CD14-positive monocyte (primary cell): ENCODE measurements at regions not wholly inside any gene's neighbourhood (a gene's known extent, or its start where the extent isn't known, plus 50 kb on each side); places are given as distances from the start of the nearest gene placed in this dataset. TPM values are rescaled to one million over a fixed set of nuclear protein-coding genes. Genes with fewer than 3 reads are reported as not detected.

ENCODE experiments used
- DNase-seq, 3 donors: peaks; one replicate each; pipeline ENCODE4 v3.0.0-alpha.2; 2011 to 2022
- H2AFZ ChIP-seq: 2 replicates; pipeline ENCODE4 v1.6.0; 2012; ENCODE audit warnings: mild to moderate bottlenecking, low read depth, low read length, inconsistent platforms; ENCODE audit not compliant: insufficient read depth, poor library complexity, severe bottlenecking
- H3K27ac ChIP-seq, 2 donors: 1 replicate in 1 of 2; 2 replicates in 1 of 2; pipeline ENCODE4 v1.5.1; 2012 to 2013; ENCODE audit warnings: low read length in 2 of 2, control low read depth in 1 of 2, inconsistent platforms in 1 of 2, low read depth in 1 of 2, mild to moderate bottlenecking in 1 of 2
- H3K27me3 ChIP-seq, 2 donors: one replicate each; pipeline versions ENCODE4 v1.6.0 to v1.6.1; 2011 to 2013; ENCODE audit warnings: low read length in 2 of 2; ENCODE audit not compliant: control insufficient read depth in 2 of 2, insufficient read depth in 2 of 2
- H3K36me3 ChIP-seq, 2 donors: replicated peaks in 1 of 2; 1 replicate in 1 of 2; 2 replicates in 1 of 2; pipeline versions ENCODE4 v1.5.1 to v1.6.1; 2012 to 2013; ENCODE audit warnings: low read length in 2 of 2, control low read depth in 1 of 2, inconsistent platforms in 1 of 2, mild to moderate bottlenecking in 1 of 2; ENCODE audit not compliant: insufficient read depth in 2 of 2, control insufficient read depth in 1 of 2
- H3K4me1 ChIP-seq, 2 donors: 1 replicate in 1 of 2; 2 replicates in 1 of 2; pipeline versions ENCODE4 v1.5.1 to v1.6.1; 2012 to 2013; ENCODE audit warnings: low read length in 2 of 2, control low read depth in 1 of 2, inconsistent platforms in 1 of 2, mild to moderate bottlenecking in 1 of 2, moderate library complexity in 1 of 2; ENCODE audit not compliant: insufficient read depth in 2 of 2, control insufficient read depth in 1 of 2
- H3K4me2 ChIP-seq: replicated peaks from 2 replicates; pipeline ENCODE3; 2012; ENCODE audit warnings: low read length, moderate library complexity, mild to moderate bottlenecking; ENCODE audit not compliant: poor library complexity, severe bottlenecking; ENCODE audit errors: extremely low read depth
- H3K4me3 ChIP-seq, 3 experiments: fragments of 200-600 bp in 1 of 3; sonication (generic) in 1 of 3; replicated peaks in 1 of 3; 1 replicate in 2 of 3; 2 replicates in 1 of 3; pipeline ENCODE4 v1.5.1; 2011 to 2013; ENCODE audit warnings: low read length in 3 of 3, mild to moderate bottlenecking in 3 of 3, control low read depth in 2 of 3, low read depth in 2 of 3, inconsistent platforms in 1 of 3, moderate library complexity in 1 of 3
- H3K79me2 ChIP-seq: 2 replicates; pipeline ENCODE4 v1.6.0; 2012; ENCODE audit warnings: mild to moderate bottlenecking, control low read depth, inconsistent platforms, low read length, moderate library complexity; ENCODE audit not compliant: insufficient read depth
- H3K9ac ChIP-seq: 2 replicates; pipeline ENCODE4 v1.6.0; 2017; ENCODE audit warnings: low read length, mild to moderate bottlenecking; ENCODE audit not compliant: insufficient read depth, poor library complexity, severe bottlenecking
- H3K9me3 ChIP-seq, 2 donors: replicated peaks in 1 of 2; 1 replicate in 1 of 2; 2 replicates in 1 of 2; pipeline versions ENCODE4 v1.5.1 to v1.6.1; 2012 to 2013; ENCODE audit warnings: low read length in 2 of 2, control low read depth in 1 of 2; ENCODE audit not compliant: control insufficient read depth in 1 of 2, insufficient read depth in 1 of 2
- H4K20me1 ChIP-seq: 2 replicates; pipeline ENCODE4 v1.6.0; 2012; ENCODE audit warnings: mild to moderate bottlenecking, low read length, control low read depth, moderate library complexity; ENCODE audit not compliant: insufficient read depth
- H3K27ac Mint-ChIP-seq, 7 donors: one replicate each; pipeline ENCODE4 v1.8.0; 2020; ENCODE audit warnings: mild to moderate bottlenecking in 7 of 7, mixed read lengths in 7 of 7, moderate library complexity in 6 of 7, inconsistent platforms in 2 of 7
- H3K27me3 Mint-ChIP-seq, 3 donors: one replicate each; pipeline ENCODE4 v1.8.0; 2021 to 2022; ENCODE audit warnings: low read depth in 3 of 3, mild to moderate bottlenecking in 3 of 3, mixed read lengths in 3 of 3, moderate library complexity in 3 of 3, inconsistent platforms in 1 of 3
- H3K36me3 Mint-ChIP-seq, 2 donors: one replicate each; pipeline ENCODE4 v1.8.0; 2020; ENCODE audit warnings: mixed read lengths in 2 of 2, inconsistent platforms in 1 of 2, mild to moderate bottlenecking in 1 of 2
- H3K4me1 Mint-ChIP-seq: one replicate; pipeline ENCODE4 v1.8.0; 2020; ENCODE audit warnings: mild to moderate bottlenecking, mixed read lengths
- H3K4me3 Mint-ChIP-seq, 2 donors: one replicate each; pipeline ENCODE4 v1.8.0; 2020; ENCODE audit warnings: mild to moderate bottlenecking in 2 of 2, mixed read lengths in 2 of 2, moderate library complexity in 1 of 2
- H3K9me3 Mint-ChIP-seq, 7 donors: one replicate each; pipeline ENCODE4 v1.8.0; 2020 to 2022; ENCODE audit warnings: mixed read lengths in 7 of 7, mild to moderate bottlenecking in 6 of 7, moderate library complexity in 6 of 7, inconsistent platforms in 2 of 7
- CTCF ChIP-seq: fragments of 200-600 bp; IDR thresholded peaks from one replicate; pipeline ENCODE4 v1.8.0; 2022; ENCODE audit warnings: antibody characterized with exemption, mild to moderate bottlenecking
- WGBS: methylation state at CpG from one replicate; pipeline ENCODE4 v1.1.5; 2013; ENCODE audit warnings: missing lambda C conversion rate; ENCODE audit not compliant: insufficient coverage; 5-methylcytosine and 5-hydroxymethylcytosine counted together
- intact Hi-C, 2 donors: fragments of 100-400 bp; cut with micrococcal nuclease; formaldehyde crosslinking; loops; one replicate each; pipeline versions ENCODE4 v1.15.0 to v1.15.1; 2023
- small RNA-seq: library from RNA; depleted of rRNA; stranded (forward); fragments of <200 nt; gene quantifications from one replicate; pipeline ENCODE3, GENCODE V24; 2012; ENCODE audit warnings: low read depth; ENCODE audit not compliant: insufficient read length

- intact Hi-C loops, result no loop called here
- peaks cover 3 to 20% (median 8%) of the 10 kb centered on the region in 7 donors for H3K9me3 Mint-ChIP-seq
- Histone ChIP-seq H3K4me2 (no peak overlapping the region), H3K9me3 (peaks cover 0 to 18% of the 10 kb centered on the region in 2 donors), H2AFZ (no peak overlapping the region), H3K36me3 (no peaks in the 10 kb centered on the region), H3K79me2 (no peaks in the 10 kb centered on the region), H3K4me3 (no peak overlapping the region), H4K20me1 (no peaks in the 10 kb centered on the region), H3K27ac (no peak overlapping the region), H3K4me1 (peaks cover 0 to 6% of the 10 kb centered on the region in 2 donors), H3K9ac (no peak overlapping the region), H3K27me3 (no peaks in the 10 kb centered on the region)
- peaks cover 0 to 8% (median 2%) of the 10 kb centered on the region in 3 donors for H3K27me3 Mint-ChIP-seq
- 94% methylated on average over 4 of the region's 7 CpGs for WGBS
- H3K36me3 Mint-ChIP-seq, result peaks cover 4 to 7% of the 10 kb centered on the region in 2 donors
- DNase-seq, result no peak
- no peak overlapping the region for H3K27ac Mint-ChIP-seq
- no peak for TF ChIP-seq CTCF
- no peaks in the 10 kb centered on the region for H3K4me1 Mint-ChIP-seq
- H3K4me3 Mint-ChIP-seq, result no peak overlapping the region
Measured at GRCh38 chr13:21321269-21321668, 137.8 kb downstream of the ZDHHC20 start.

- Histone ChIP-seq H3K79me2 (no peaks in the 10 kb centered on the region), H3K4me2 (no peak overlapping the region), H3K9ac (no peak overlapping the region), H3K27ac (no peak overlapping the region), H3K9me3 (peaks cover 0 to 18% of the 10 kb centered on the region in 2 donors), H3K4me3 (no peak overlapping the region), H4K20me1 (no peaks in the 10 kb centered on the region), H2AFZ (no peak overlapping the region), H3K27me3 (no peaks in the 10 kb centered on the region), H3K36me3 (no peaks in the 10 kb centered on the region), H3K4me1 (peaks cover 0 to 8% of the 10 kb centered on the region in 2 donors)
- intact Hi-C loops, result no loop called here
- H3K27ac Mint-ChIP-seq, result peak overlapping the region in 1 of 7 donors; percentile 34
- TF ChIP-seq CTCF, result no peak
- H3K9me3 Mint-ChIP-seq, result peaks cover 3 to 20% (median 8%) of the 10 kb centered on the region in 7 donors
- peaks cover 0 to 8% (median 2%) of the 10 kb centered on the region in 3 donors for H3K27me3 Mint-ChIP-seq
- H3K4me1 Mint-ChIP-seq, result no peaks in the 10 kb centered on the region
- no peak overlapping the region for H3K4me3 Mint-ChIP-seq
- DNase-seq, result no peak
- WGBS, result 70% methylated on average over 5 of the region's 11 CpGs
- H3K36me3 Mint-ChIP-seq, result peaks cover 4 to 5% of the 10 kb centered on the region in 2 donors
Measured at GRCh38 chr13:21322327-21322965, 136.7 kb downstream of the ZDHHC20 start.

Small RNA genes lying in the stretch of these regions (small RNA-seq; reads per million reads assigned to genes)
- not detected for gene AL158032.2
